Pancreas (tissue), 10 donors: ENCODE measurements at regions not wholly inside any gene's neighbourhood (a gene's known extent, or its start where the extent isn't known, plus 50 kb on each side); places are given as distances from the start of the nearest gene placed in this dataset.

Experiments
- ATAC-seq, 4 donors: fragments of 200-7000 bp; cut with Tn5 transposase; one replicate each; pipeline versions ENCODE4 v1.8.0 to v1.9.1; 2020; ENCODE audit warnings: mild to moderate bottlenecking in 4 of 4, moderate library complexity in 4 of 4
- DNase-seq, 6 donors: peaks; one replicate each; pipeline ENCODE4 v3.0.0-alpha.2; 2020
- FAIRE-seq: peaks from 2 replicates; lab custom pipeline; 2012; peaks lifted over from hg19 to GRCh38; lab: Jason Lieb, UNC
- H3K27ac ChIP-seq, 4 donors: fragments of 200-600 bp; sonication (generic); 1 replicate in 3 of 4; 2 replicates in 1 of 4; pipeline versions ENCODE4 v1.5.0 to v1.8.0; 2020
- H3K27me3 ChIP-seq, 4 donors: fragments of 200-600 bp; one replicate each; pipeline ENCODE4 v1.8.0; 2021
- H3K36me3 ChIP-seq, 3 donors: fragments of 200-600 bp; sonication (generic) in 1 of 3; one replicate each; pipeline versions ENCODE4 v1.5.0 to v1.8.0; 2020 to 2021
- H3K4me1 ChIP-seq, 3 donors: fragments of 200-600 bp; one replicate each; pipeline ENCODE4 v1.8.0; 2021
- H3K4me3 ChIP-seq, 4 donors: fragments of 200-600 bp; sonication (generic) in 2 of 4; one replicate each; pipeline versions ENCODE4 v1.5.0 to v1.8.0; 2020 to 2021
- H3K9me3 ChIP-seq, 4 donors: fragments of 200-600 bp; one replicate each; pipeline ENCODE4 v1.8.0; 2021
- CTCF ChIP-seq, 4 donors: fragments of 200-600 bp; sonication (generic) in 3 of 4; IDR thresholded peaks; one replicate each; pipeline versions ENCODE4 v1.5.0 to v1.8.0; 2021; ENCODE audit warnings: antibody characterized with exemption in 4 of 4
- WGBS, 2 donors: extraction: QIAGEN DNeasy Blood & Tissue Kit; methylation state at CpG; one replicate each; pipeline ENCODE4 v1.1.7; 2013; 5-methylcytosine and 5-hydroxymethylcytosine counted together
- intact Hi-C, 3 donors: fragments of 100-400 bp; cut with DNase I; formaldehyde crosslinking; loops; one replicate each; pipeline versions ENCODE4 v1.11.1 to v1.14.2; 2022
- donor health status: healthy with polysubstance abuse.
- donor health status: DM: no; HTN: no; CAD: no; lungs with moderate emphysema.
- donor health status: DM: no; HTN: no; CAD: no.
- donor health status: control.
- donor health status: control.
- donor health status: Bipolar disorder and iron deficiency.
- donor health status: DM: yes; HTN: yes; CAD: no.
- donor health status: DM: no; HTN: no; CAD: no.
- donor health status: DM: no; HTN: no; CAD: no.
- donor health status: DM: yes; HTN: yes; CAD: no.

GRCh38 chr13:55361141-55361540, 1779.6 kb upstream of the PRR20A start:
- FAIRE-seq, result no peak
- H3K27me3 ChIP-seq, result no peaks in the 10 kb centered on the region
- no peak overlapping the region for H3K4me3 ChIP-seq
- ATAC-seq, result no peak
- H3K27ac ChIP-seq, result no peak overlapping the region
- H3K4me1 ChIP-seq, result no peaks in the 10 kb centered on the region
- TF ChIP-seq CTCF (IDR thresholded peaks at IDR 0.05), result no peak
- H3K9me3 ChIP-seq, result no peaks in the 10 kb centered on the region
- H3K36me3 ChIP-seq, result no peaks in the 10 kb centered on the region
- intact Hi-C loops, result no loop called here
- DNase-seq, result no peak

GRCh38 chr13:55366676-55367075, 1774.0 kb upstream of the PRR20A start:
- H3K9me3 ChIP-seq, result no peaks in the 10 kb centered on the region
- WGBS, 2 donors, result 38 to 57% methylated on average over 3 of the region's 3 CpGs
- no peak for ATAC-seq
- H3K4me3 ChIP-seq, result no peak overlapping the region
- H3K4me1 ChIP-seq, result no peaks in the 10 kb centered on the region
- DNase-seq, result no peak
- H3K36me3 ChIP-seq, result no peaks in the 10 kb centered on the region
- intact Hi-C loops, result no loop called here
- H3K27me3 ChIP-seq, result no peaks in the 10 kb centered on the region
- H3K27ac ChIP-seq, result no peak overlapping the region
- TF ChIP-seq CTCF (IDR thresholded peaks at IDR 0.05), result no peak
- no peak for FAIRE-seq

GRCh38 chr13:55394470-55394869, 1746.2 kb upstream of the PRR20A start:
- H3K36me3 ChIP-seq, result no peaks in the 10 kb centered on the region
- no peak for FAIRE-seq
- H3K4me3 ChIP-seq, result no peak overlapping the region
- H3K27me3 ChIP-seq, result no peaks in the 10 kb centered on the region
- no peak for ATAC-seq
- no peak overlapping the region for H3K27ac ChIP-seq
- no peak for DNase-seq
- peaks cover 0 to 2% (median 0%) of the 10 kb centered on the region in 4 donors for H3K9me3 ChIP-seq
- TF ChIP-seq CTCF (IDR thresholded peaks at IDR 0.05), result no peak
- H3K4me1 ChIP-seq, result no peaks in the 10 kb centered on the region
- WGBS, 2 donors, result 65 to 73% methylated on average over 3 of the region's 3 CpGs
- intact Hi-C loops, result no loop called here

- no peak overlapping the region for H3K27ac ChIP-seq
- ATAC-seq, result no peak
- no peak for FAIRE-seq
Observed at GRCh38 chr13:55402870-55403269, 1737.8 kb upstream of the PRR20A start.

More at GRCh38 chr13:55402870-55403269, 1737.8 kb upstream of the PRR20A start:
- intact Hi-C loops, result no loop called here
- no peaks in the 10 kb centered on the region for H3K36me3 ChIP-seq
- H3K9me3 ChIP-seq, result no peaks in the 10 kb centered on the region
- H3K4me1 ChIP-seq, result no peaks in the 10 kb centered on the region
- DNase-seq, result no peak
- no peak for TF ChIP-seq CTCF (IDR thresholded peaks at IDR 0.05)
- no peaks in the 10 kb centered on the region for H3K27me3 ChIP-seq
- no peak overlapping the region for H3K4me3 ChIP-seq
- WGBS, 2 donors, result 70 to 87% methylated on average over 1 of the region's 1 CpG
